GM10266 (cell line): ENCODE measurements at regions not wholly inside any gene's neighbourhood (a gene's known extent, or its start where the extent isn't known, plus 50 kb on each side); places are given as distances from the start of the nearest gene placed in this dataset.

ENCODE experiments used
- DNase-seq: peaks from one replicate; pipeline ENCODE4 v3.0.0; 2012; ENCODE audit errors: extremely low spot score
- TF ChIP-seq, protein P1 (sequence below): IDR thresholded peaks from 2 replicates; pipeline ENCODE4 v1.5.1; 2012; ENCODE audit warnings: mild to moderate bottlenecking, low read depth; ENCODE audit not compliant: control insufficient read depth, insufficient read depth; ENCODE audit errors: missing control alignments

DNA sequence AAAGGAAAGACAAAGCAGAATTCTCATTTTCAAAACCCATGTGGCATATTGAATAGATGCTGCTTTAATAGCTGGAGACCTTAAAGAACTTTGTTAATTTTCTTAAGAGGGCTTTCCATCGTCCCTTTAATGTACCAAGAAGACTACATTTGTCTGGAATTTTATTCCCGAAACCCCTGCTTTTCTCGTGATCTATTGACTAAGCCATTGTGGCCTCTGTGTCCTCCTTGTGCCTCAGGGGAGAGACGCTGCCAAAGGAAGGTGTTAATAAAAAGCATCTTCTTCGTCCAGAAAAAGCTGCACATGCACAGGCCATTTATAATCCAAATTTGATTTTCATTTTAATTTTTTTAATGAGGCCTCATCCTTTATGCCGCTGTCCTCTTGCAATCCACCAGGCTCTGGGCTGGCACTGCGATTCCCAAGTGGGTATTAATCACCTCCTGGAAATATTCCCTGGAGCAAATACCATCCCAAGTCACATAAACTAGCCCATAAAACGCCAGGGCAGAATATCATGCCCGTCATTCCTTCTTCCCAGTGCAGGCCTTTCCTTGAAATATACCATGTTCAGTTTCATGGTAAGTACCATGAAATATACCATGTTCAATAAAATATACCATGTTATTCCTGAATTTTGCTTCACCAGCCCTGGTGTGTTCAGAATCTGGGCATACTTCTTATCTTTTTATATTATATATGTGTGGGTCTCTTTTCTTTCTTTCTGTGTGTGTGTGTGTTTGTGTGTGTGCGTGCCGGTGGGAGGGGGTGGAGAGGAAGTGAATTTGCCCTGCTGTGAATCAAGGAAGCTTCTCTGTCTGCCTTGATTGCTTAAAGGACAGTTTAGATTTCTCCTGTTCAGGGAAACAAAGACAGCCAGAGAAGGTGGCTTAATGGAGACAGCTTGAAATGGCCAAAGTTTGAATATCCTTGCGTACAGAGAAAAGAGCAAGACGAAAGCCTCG is 147.6 kb downstream of the PHETA1 start:
- TF ChIP-seq, protein P1, sequence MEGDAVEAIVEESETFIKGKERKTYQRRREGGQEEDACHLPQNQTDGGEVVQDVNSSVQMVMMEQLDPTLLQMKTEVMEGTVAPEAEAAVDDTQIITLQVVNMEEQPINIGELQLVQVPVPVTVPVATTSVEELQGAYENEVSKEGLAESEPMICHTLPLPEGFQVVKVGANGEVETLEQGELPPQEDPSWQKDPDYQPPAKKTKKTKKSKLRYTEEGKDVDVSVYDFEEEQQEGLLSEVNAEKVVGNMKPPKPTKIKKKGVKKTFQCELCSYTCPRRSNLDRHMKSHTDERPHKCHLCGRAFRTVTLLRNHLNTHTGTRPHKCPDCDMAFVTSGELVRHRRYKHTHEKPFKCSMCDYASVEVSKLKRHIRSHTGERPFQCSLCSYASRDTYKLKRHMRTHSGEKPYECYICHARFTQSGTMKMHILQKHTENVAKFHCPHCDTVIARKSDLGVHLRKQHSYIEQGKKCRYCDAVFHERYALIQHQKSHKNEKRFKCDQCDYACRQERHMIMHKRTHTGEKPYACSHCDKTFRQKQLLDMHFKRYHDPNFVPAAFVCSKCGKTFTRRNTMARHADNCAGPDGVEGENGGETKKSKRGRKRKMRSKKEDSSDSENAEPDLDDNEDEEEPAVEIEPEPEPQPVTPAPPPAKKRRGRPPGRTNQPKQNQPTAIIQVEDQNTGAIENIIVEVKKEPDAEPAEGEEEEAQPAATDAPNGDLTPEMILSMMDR: no peak
- DNase-seq: no peak

DNA sequence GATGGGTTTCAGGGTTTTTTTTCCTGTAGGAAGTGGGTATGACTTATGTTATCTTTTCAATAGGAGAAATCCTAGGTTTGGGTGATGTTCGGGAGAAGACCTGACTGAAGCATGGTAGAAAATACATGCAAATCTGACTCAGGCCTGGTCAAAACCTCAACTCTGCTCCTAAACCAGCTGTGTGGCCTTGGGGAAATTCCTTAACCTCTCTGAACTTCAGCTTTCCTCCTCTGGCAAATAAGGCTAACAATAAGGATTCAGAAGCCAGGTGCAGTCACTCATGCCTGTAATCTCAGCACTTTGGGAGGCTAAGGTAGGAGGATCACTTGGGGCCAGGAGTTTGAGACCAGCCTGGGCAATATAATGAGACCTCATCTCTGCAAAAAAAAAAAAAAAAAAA is 148.5 kb downstream of the PHETA1 start:
- TF ChIP-seq, protein P1: no peak
- no peak for DNase-seq

DNA sequence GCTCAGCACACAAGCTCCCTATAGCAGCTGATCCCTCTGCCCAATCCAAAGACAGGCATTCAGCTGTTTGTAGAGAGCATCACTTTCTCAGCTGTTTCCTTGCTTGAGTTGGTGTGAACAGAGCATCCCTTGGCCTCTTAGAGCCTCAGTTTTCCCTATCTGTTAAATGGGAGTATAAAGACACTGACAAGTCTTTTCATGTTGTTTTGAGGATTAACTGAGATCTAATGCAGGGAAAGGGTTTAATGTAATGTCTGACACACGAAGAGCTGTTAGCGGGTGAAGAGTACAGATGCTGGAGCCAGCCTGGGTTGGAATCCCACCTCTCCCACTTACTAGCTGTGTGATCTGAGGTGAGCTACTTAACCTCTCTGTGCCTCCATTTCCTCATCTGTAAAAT is 149.5 kb downstream of the PHETA1 start:
- TF ChIP-seq, protein P1: no peak
- DNase-seq: no peak

DNA sequence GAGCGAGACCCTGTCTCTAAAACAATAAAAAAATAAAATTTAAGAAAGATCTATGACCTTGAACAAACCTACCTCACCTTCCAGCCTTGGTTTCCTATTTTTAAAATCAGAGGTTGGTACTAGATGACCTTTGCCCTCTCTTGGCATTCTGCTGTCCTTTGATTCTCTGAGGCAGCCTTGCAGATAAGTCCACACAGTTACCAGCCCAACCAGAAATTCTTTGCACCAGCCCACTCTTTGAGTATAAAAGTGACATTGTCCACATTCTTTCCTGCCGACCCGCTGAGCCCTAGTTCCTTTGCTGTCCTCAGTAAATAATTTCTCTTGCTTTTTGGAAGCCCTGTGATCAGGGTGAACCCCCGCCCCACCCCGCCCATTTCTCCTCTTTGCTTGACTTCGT is 150.4 kb downstream of the PHETA1 start:
- no peak for DNase-seq
- TF ChIP-seq, protein P1: no peak

DNA sequence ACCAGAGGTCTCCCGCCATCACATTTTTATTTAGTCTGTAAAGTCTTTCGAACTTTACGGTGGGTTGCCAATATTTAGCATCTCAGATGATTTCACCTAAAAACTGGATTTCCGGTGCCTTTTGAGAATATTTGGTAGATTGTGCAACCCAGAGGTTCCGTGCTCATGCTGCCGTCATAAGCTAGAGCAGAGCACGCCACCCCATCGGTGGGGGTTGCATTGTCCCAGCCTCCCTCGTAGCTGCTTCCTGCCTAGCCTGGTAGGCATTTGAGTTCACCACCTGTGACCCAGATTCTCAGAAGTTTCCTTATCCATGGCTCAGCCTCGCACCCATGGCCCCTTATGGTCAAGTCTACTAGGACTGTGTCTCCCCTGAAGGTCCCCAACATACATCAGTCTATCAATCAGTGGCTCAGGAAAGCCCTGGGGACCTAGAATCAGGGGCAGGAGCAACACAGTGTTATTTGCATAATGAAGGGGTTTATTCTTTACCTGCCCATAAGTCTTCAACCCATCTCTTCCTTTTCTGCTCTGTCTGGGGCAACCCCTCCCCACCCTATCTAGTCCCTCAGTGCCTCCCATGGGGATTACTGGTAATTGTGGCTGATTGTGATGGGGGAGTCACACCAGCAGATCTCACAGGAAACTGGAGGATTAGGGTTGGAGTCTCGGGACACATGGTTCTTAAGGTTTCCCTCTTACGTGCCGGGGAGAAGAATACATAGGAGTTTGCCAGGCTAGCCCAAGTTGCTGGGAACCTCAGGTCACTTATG is 152.3 kb downstream of the PHETA1 start:
- TF ChIP-seq, protein P1: no peak
- no peak for DNase-seq

DNA sequence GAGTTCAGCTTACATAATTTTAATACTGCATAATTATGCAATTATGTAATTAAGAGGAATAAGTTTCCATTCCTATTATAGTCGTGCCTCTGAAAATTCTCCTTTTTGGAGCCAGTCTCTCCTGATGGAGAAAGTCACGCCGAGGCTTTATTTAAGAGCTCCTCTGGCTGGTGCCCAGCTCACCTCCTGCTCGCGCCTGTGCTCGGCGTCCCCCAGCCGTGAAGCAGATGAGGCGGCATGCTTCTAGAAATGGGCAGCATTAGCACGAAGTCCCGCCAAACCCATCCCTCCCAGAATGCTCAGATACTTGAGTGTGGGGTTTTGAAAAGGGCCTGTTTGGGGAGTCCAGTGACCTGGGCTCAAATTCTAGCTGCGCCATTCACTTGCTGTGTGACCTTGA is 153.0 kb downstream of the PHETA1 start:
- TF ChIP-seq, protein P1: no peak
- no peak for DNase-seq
